ENCODE measurements at regions not wholly inside any gene's neighbourhood (a gene's known extent, or its start where the extent isn't known, plus 50 kb on each side); places are given as distances from the start of the nearest gene placed in this dataset.

DNA sequence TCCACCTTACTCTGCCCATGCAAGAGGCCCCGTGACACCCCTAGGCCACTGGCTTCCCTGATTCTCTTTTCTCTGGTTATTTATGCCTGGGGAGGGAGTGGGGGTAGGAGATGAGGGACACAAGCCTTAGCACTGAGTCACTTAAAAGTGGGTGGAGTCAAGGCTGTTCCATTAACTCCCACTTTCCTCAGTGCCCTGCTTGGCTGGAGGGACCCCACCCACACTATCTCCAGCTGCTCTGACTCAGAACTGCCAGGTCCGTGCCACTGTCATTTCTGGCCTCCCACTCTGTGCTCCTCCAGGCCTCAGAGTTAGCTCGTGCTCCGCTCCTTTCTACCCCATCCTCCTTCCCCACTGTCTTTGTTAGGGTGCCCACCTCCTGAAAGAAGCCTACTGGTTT lies 113.4 kb upstream of the UQCRFS1 start:
- TF ChIP-seq EZH2 (IDR thresholded peaks at IDR 0.05; ENCODE audit: low read length) (no peak), CTCF (optimal IDR thresholded peaks at IDR 0.05 in 1 of 3, IDR thresholded peaks at IDR 0.05 in 1 of 3, conservative IDR thresholded peaks at IDR 0.05 in 1 of 3; ENCODE audit: extremely low read depth in 1 of 3, insufficient read depth in 2 of 3, low read length in 3 of 3) (no peak)

Data from keratinocyte (primary cell).